Left kidney (tissue), 1 donor: ENCODE measurements at regions not wholly inside any gene's neighbourhood (a gene's known extent, or its start where the extent isn't known, plus 50 kb on each side); places are given as distances from the start of the nearest gene placed in this dataset.

Experiments used
- DNase-seq: peaks from one replicate; pipeline ENCODE4 v3.0.0-alpha.2; 2013

DNA sequence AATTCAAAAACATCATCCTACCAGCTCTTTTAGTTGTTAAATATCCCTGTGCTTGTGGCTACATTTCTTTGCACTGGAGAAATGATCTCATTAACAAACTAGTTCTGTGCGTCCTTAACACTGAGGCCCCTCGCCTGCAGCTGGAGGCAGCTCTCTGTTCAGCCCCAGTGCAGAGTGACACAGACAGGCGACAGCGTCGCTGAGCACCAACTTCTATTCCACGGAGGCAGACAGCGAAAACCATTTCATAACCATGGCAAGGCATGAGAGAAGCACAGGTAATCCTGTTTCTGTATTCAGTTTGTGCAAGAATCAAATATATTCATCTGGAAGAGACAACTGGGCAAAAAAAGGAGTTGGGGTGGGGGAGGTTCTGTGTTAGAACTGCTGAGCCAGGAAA lies 530.7 kb downstream of the ZIC1 start:
- DNase-seq: no peak

DNA sequence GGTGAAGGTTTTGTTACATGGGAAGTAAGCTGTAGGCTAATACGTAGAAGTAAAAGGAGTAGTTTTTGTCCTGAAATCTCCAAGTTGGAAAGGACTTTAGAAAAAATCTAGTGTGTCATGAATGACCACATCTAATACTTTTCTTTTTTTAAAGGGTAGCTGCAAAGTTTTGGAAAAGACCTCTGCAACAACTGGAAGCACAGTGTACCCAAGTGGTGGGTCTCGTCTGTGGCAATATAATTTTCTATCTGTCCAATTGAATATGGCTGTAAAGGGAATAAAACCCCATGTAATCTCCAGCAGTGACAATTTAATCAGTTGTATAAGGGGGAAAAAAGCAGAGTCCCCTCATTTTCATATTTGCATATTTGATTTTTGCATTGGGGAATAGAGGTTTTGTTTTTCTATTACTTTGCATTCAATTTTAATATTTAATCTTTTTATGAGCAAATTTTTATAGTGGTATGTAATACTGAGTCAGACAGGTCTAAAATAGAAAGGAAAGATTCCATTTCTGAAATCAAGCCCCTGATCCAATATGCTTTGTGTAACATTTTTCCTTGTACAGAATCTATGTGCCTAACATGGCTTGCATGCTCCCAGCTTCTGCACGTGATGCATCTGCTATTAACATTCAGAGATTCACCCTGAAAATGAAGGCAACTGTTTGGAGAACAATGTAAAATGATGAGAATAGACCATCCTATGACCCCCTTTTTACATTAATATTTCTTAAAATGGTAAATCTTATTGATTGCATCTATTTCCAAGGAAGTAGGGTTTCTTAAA lies 531.4 kb downstream of the ZIC1 start:
- DNase-seq: no peak

DNA sequence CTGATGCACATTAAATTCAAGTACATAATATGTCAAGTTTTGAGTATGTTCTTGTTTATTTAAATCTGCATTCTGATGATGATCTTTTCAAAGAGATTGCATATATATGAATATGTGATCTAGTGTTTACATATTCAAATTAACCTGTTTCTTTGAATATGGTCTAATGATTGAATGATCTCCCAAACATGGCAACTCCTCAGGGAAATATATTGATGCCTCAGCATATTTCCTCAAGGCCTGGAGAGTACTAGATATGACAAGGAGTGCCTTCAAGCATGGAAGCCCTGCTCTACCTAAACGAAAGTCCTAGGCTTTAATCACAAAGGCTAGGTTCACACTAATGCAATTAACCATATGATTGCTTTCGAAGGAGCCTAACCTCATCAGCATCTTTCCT lies 532.8 kb downstream of the ZIC1 start:
- DNase-seq: no peak

DNA sequence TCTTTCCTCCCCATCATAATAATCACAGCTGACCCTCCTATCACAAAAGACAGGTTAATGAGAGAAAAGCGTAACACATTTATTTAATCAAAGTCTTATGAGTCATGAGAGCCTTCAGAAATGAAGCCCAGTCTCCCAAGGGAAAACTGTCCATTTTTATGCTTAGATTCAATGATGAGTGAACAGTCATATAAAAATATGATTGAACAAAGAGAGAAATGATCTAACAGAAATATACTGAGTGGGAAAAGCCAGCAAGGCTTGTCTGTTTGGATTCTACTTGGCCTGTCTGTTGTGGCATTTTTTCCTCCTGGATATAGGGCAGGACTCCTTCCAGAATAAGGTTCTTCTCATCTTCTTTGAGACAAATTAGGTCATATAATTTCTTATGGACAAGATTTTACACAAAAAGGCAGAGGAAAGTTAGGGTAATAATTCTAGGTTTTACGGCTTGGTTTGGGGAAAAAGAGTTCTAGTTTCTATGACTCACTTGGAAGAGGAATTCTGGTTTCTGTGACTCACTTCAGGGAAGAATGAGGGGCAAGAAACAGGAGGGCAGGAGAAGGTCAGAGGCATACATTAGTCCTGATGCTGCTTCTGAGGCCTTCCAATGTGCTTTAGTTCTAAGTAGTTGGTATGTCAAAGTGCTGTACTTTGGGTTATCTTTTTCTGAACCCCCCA lies 534.2 kb downstream of the ZIC1 start:
- no peak for DNase-seq

DNA sequence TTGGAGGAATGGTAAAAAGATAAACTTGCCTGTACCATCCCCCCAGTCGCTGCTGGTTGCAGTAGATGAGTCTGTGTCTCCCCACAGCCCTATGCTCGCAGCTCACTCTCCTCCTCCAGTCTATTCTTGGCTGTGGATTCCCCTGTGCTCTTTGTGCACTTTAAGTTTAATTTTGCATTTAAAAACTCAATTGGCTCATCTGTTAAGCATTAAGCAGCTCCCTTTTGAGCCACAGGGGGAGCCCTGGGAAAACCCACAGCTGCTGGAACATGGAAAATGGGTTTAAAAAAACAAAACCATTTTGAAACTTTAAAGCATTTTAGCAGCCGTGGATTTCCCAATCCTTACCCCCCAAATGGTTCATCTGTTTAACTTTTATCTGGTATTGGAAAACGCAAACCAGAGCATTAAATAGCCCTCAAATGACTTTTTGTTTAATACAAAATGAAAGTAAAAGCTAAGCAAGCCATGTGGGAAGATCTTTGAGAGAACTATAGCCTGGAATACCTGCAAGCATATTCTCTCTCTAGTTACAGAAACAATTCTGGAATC lies 536.9 kb downstream of the ZIC1 start:
- DNase-seq: peak; percentile 6

DNA sequence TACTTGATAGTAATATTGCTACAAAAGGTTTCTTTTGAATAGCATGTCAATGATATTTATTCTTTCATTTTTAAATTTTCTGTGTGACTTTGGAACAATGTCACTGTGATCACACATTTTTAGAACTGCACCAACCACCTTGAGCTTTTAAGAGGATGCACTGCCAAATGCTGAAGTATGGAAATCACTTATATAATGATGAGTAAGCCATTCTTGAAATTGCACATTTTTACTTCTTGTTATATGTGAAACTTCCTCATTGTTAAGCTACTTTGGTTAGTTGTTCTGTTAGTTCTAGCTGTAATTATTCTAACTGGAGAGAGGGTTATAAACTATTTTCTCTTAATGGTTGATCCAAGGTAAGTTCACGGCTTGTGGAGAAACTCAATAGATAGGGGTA lies 547.5 kb downstream of the ZIC1 start:
- DNase-seq: no peak

DNA sequence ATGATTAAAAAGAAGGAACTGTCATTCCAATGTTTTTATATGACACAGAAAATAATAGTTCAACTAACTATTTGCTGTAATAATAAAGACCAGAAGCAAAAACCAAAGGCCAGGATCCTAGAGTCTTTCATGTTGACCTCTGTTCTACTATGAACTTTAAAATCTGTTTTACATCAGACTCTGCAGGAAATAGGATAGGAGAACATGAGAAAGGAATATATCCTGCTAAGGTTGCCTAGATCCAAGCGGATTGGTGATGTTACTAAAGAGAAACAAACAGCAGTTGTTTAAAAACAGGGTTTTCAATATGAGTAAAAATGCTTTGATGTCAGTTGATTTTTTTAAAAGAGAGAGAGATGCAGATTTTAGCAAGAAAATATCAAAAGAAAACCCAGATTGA lies 549.6 kb downstream of the ZIC1 start:
- no peak for DNase-seq

DNA sequence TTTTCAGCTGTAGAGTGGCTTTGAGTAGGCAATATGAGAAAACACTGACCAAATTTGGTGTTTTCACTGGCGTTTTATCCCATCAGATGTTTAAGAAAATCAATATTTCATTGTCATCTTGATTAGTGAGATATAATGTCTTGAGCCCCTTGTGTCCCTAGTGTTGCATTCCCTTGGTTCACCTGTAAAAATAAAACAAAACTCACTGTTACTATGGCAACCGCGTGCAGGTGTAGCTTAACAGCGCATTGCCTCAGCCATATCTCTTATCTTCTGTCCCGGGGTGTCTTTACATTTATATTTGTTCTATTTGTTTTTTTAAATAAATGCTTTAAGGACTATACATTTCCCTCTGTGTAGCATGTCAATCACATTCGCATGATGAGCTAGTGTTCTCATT lies 551.6 kb downstream of the ZIC1 start:
- no peak for DNase-seq

DNA sequence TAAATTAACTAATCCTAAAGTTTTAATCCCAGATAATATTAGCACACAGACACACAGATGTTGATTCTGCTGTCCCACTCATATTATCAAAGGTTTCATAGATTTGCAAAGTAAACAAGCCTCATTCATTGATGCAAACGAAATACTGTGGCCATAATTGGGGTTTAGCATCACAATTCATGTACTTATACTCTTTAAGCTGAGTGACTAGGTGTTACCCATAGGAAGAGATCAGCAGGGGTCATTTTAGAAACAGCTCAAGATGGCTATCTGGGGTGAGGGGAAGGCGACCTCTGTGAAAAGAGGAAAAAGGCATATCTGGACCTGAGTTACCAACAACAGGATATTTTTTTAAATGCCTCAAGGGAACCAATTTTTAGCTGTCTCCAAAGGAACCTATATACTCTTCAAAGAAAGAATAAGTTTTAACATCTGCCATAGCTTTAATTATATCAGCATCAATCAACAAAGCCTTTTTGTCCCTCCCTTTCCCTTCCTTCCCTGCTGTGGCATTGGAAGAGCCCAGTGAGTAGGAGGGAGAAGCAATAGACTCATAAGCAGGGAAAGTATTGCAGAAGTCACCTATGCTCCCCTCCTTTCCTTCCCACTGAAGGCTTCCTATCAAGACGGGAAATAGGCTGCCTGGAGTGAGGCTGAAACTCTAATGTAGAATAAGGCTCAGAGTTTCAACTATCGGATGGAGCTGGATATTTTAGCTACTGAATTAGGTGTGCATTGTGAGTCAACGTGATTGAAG lies 553.4 kb downstream of the ZIC1 start:
- no peak for DNase-seq

DNA sequence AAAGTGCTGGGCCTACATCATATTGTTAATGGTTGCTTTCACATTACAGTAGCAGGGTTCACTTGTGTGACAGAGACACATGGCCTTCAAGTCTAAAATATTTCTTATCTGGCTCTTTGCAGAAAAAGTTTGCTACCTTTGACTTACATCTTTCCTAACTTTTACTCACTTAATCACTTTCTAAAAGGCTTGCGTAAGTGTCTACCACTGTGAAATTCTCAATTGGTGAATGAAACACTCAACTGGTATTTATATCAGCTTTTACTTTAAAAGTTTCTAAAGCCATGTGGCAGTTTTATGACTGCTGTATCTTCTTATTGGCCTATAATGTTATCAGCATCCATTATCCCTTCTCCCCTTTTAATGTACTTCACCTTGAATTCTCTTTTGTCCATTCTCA lies 554.5 kb downstream of the ZIC1 start:
- no peak for DNase-seq

DNA sequence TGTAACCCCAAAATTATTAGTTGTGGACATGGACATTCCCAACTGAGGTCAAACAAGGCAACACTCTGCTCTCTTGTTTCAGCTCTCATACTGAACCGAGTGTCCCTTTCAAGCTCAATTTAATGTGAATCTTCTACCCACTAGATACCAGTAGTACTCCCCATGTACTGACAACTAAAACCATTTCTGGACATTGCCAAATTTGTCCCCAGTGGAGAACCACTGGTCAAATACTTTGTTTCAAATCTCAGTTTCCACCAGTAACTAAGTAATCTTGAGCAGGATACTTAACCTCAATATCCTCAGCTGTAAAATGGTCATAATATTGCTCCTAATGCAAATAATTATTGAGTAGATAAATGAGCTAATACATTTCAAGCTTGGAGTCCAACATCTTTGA lies 566.0 kb downstream of the ZIC1 start:
- DNase-seq: no peak

DNA sequence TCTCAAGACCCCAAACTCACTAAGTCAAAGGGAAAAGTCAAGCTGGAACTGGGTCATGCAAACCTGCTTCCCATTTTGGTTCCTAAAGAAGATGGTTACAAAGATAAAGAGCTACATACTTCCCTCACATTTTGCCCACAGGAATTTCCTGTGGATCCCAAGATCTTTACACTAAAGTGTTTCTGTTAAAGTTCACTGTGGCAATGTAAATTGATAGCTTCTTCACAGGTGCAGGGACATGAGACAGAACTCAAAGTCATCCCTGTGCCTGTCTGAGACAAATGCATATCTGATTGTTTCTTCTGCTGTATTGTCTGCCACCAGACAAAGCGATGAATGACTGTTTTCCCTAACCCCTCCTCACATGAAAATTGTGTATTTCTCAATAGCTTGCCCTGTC lies 567.8 kb downstream of the ZIC1 start:
- no peak for DNase-seq

DNA sequence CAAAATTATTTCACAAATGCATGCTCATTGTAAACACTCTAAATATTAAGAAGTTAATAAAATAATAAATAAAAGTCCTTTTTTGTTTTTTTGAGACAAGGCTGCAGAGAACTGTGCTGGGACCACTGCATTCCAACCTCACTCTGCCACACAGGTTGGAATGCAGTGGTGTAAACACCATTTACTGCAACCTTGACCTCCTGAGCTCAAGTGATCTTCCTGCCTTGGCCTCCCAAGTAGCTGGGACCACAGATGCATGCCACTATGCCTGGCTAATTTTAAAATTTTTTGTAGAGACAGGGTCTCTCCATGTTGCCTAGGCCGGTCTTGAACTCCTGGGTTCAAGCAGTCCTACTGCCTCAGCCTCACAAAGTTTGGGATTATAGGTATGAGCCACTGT lies 578.4 kb downstream of the ZIC1 start:
- no peak for DNase-seq

DNA sequence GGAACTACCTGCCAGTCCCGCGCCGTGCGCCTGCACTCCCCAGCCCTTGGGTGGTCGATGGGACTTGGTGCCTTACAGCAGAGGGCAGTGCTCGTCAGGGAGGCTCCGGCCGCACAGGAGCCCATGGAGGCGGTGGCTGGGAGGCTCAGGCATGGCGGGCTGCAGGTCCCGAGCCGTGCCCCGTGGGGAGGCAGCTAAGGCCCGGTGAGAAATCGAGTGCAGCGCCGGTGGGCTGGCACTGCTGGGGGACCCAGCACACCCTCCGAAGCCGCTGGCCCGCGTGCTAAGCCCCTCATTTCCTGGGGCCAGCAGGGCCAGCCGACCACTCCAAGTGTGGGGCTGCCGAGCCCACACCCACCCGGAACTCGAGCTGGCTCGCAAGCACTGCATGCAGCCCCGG lies 580.2 kb downstream of the ZIC1 start:
- DNase-seq: no peak

DNA sequence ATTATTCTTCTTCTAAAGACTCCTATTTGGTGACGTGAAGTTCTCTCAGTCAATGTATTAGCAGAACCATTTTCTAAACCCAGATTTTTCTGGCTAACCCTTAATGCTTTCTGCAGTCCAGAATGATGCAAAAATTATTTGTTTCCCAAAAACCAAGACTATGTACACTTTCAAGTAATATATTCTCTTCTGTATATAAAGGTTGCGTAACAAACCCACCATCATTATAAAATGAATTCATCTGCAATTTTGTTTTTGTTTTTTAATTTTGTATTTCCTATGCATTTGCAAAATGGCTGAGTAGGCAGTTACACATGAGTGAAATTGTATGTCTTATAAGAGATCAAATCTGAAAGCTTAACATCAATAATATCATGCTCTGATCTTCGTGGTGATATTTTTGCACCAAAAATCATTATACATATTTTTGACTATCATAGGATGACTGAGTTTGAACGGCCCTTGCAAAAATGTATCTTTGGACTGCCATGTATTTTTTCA lies 593.6 kb downstream of the ZIC1 start:
- no peak for DNase-seq

DNA sequence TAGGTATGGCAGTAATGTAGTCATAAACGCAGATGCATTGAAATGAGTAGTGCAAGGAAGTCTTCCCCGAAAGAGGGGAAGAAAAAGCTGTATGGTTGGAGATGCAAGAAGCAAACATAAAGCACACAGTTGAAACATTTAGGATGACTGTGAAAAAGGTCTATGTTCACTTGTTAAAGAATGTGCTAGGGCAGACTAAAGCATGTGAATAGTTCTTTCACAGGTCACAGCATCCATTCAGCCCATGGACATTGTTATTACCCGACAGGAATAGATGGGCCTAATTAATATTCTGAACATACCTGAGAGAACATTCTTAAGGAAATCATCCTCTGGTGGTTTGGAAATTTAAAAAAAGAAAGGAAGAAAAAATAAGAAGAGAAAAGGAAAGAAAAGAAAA lies 595.2 kb downstream of the ZIC1 start:
- no peak for DNase-seq

DNA sequence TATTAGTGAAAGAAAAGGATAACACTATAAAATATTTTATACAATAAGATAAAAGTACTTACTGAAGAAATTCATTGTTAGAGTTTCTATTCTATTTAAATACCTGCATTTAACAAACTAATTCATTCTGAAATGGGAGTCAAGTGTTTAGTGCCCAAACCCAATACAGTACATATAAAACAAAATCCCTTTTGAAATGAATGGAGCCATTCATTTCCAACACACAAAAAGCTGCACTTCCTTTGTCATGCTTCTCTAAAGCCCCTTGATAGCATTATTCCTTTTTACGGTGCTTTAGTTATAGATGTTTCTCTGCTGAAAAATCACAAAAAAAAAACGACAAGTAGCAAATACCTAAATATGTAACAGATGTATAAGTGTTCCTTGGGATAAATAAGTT lies 596.3 kb downstream of the ZIC1 start:
- DNase-seq: no peak

DNA sequence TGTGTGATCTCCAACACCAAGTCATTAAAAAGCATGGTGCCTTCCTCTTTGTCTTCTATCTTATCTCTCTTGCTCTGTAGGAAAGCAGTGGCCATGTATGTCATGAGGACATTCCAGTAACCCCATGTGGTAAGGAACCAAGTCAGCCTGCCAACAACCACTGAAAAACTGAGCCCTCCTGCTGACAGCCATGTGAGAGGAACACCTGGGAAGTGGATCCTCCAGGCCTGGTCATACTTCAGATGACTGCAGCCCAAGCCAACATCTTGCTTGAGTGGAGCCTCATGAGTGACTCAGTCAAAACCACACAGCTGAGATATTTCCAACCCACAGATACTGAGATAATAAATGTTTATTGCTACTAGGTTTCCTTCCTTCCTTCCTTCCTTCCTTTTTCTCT lies 597.3 kb downstream of the ZIC1 start:
- DNase-seq: no peak

DNA sequence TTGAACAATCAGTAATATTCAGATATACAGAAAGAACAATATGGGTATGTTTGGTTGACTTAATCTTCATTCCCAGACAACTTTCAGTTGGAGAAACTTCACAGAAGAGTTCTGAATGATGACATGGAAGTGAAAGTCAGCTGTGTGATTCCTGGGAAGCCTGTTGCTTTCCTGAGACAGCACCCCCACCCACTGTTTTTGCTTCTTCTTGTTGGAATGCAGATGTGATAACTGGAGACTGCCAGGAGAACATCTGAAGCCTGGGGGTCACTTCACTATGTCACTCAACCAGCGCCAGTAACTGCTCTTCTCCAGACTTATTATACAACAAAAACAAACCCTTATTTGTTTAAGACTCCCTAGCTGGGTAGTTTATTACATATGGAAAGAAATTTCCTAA lies 599.4 kb downstream of the ZIC1 start:
- DNase-seq: no peak

DNA sequence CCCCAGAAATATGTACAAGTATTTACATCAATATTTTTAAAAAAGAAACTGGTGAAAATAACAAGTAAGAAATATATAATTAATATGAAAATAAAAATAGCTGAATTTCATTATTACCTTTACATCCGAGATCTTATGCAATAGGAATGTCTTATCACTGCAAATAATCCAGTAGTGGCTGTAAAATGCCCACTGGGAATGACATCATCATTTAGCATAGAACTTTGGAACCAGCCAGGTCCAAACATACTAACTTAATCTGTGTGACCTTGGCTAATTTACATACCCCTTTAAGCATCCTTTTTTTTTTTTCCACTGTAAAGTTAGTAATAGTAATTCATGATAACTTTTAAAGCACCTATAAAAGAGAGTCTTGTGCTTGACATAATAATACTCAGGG lies 611.7 kb downstream of the ZIC1 start:
- DNase-seq: no peak

DNA sequence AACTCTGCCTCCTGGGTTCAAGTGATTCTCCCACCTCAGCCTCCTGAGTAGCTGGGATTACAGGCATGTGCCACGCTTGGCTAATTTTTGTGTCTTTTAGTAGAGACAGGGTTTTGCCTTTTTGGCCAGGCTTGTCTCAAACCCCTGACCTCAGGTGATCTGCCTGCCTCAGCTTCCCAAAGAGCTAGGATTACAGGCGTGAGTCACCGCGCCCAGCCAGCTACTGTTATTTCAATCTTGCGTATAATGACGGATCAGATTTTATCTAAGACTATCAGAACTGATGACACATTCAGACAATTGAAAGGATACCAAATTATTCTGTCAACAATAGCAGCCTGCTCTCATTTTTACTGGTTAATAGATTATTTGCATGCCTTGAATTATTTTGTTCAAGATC lies 612.2 kb downstream of the ZIC1 start:
- no peak for DNase-seq

DNA sequence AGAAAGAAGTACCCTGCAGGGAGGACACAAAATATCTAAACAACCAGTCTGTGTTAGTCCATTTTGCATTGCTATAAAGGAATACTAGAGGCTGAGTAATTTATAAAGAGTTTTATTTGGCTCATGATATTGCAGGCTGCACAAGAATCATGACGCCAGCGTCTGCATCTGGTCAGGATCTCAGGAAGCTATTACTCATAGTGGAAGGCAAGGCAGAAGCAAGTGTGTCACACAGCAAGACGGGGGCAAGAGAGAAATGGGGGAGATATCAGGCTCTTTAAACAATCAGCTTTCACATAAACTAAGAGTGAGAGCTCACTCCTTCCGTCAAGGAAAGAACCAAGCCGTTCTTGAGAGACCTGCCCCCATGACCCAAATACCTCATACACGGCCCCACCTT lies 614.8 kb downstream of the ZIC1 start:
- no peak for DNase-seq

DNA sequence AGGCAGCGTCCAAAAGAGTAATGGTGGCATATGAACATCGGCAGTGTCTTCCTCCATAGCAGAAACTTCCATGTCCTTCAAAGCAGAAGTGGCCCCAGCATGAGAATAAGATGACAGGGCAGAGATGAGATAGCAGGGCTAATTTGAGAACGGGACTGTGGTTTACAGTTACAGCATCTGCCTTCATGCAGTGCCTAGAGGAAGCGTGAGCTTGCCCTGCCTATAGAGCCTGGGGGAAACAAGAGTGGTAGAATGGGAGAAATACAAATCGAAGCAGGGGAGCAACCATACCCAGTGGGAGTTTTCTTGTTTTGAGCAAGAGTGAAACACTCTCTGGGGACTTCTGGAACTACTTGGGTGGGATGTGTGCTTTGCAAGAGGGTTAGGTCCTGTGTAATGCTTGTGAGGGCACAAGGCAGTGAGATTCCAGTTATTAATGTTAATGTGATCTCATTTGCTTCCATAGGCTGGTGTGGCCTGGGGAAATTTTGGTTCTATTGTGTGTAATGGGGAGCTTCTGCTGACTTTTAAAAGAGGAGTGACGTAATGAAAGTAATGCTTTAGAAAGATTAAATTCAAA lies 616.9 kb downstream of the ZIC1 start:
- DNase-seq: no peak
